Left lung (tissue), 4 donors: ENCODE measurements at regions not wholly inside any gene's neighbourhood (a gene's known extent, or its start where the extent isn't known, plus 50 kb on each side); places are given as distances from the start of the nearest gene placed in this dataset.

Source experiments
- ATAC-seq: fragments of 200-7000 bp; cut with Tn5 transposase; one replicate; pipeline ENCODE4 v1.9.1; 2020; ENCODE audit warnings: moderate library complexity
- DNase-seq, 4 donors: peaks; one replicate each; pipeline ENCODE4 v3.0.0-alpha.2; 2013 to 2020
- H3K27ac ChIP-seq, 2 donors: fragments of 200-600 bp; sonication (generic) in 1 of 2; one replicate each; pipeline versions ENCODE4 v1.5.0 to v1.8.0; 2020 to 2021
- H3K27me3 ChIP-seq, 2 donors: fragments of 200-600 bp; sonication (generic) in 1 of 2; one replicate each; pipeline versions ENCODE4 v1.5.0 to v1.8.0; 2020 to 2021
- H3K36me3 ChIP-seq, 2 donors: fragments of 200-600 bp; sonication (generic) in 1 of 2; one replicate each; pipeline versions ENCODE4 v1.5.0 to v1.8.0; 2020 to 2021
- H3K4me1 ChIP-seq, 2 donors: fragments of 200-600 bp; one replicate each; pipeline ENCODE4 v1.8.0; 2021
- H3K4me3 ChIP-seq, 2 donors: fragments of 200-600 bp; sonication (generic) in 1 of 2; one replicate each; pipeline versions ENCODE4 v1.5.0 to v1.8.0; 2020 to 2021; ENCODE audit warnings: mild to moderate bottlenecking in 1 of 2
- H3K9me3 ChIP-seq, 2 donors: fragments of 200-600 bp; sonication (generic) in 1 of 2; one replicate each; pipeline versions ENCODE4 v1.5.0 to v1.8.0; 2020 to 2021
- CTCF ChIP-seq, 2 donors: fragments of 200-600 bp; sonication (generic) in 1 of 2; IDR thresholded peaks; one replicate each; pipeline versions ENCODE4 v1.5.0 to v1.8.0; 2021; ENCODE audit warnings: antibody characterized with exemption in 2 of 2
- intact Hi-C, 2 donors: fragments of 100-400 bp; cut with DNase I; formaldehyde crosslinking; loops; one replicate each; pipeline versions ENCODE4 v1.11.2 to v1.14.2; 2022
- donor health status: DM: no; HTN: yes; CAD: no.
- donor health status: DM: no; HTN: no; CAD: no.

- H3K4me3 ChIP-seq, result no peak overlapping the region
- no peaks in the 10 kb centered on the region for H3K36me3 ChIP-seq
- peaks cover 0 to 18% of the 10 kb centered on the region in 2 donors for H3K4me1 ChIP-seq
- TF ChIP-seq CTCF (IDR thresholded peaks at IDR 0.05), result no peak
- no peak overlapping the region for H3K27ac ChIP-seq
- intact Hi-C loops, result no loop called here
- no peaks in the 10 kb centered on the region for H3K27me3 ChIP-seq
- DNase-seq, result no peak
- no peak for ATAC-seq
- H3K9me3 ChIP-seq, result no peaks in the 10 kb centered on the region
Observed at GRCh38 chr6:139904568-139904967, 530.1 kb upstream of the CITED2 start.

- ATAC-seq (no peak), DNase-seq (no peak)
- intact Hi-C loops, result no loop called here
- Histone ChIP-seq H3K4me3 (no peak overlapping the region), H3K4me1 (peaks cover 0 to 18% of the 10 kb centered on the region in 2 donors), H3K27me3 (no peaks in the 10 kb centered on the region), H3K9me3 (no peaks in the 10 kb centered on the region), H3K36me3 (no peaks in the 10 kb centered on the region), H3K27ac (peak overlapping the region in 1 of 2 donors; percentile 45)
- no peak for TF ChIP-seq CTCF (IDR thresholded peaks at IDR 0.05)
Observed at GRCh38 chr6:139904158-139904533, 529.7 kb upstream of the CITED2 start.

GRCh38 chr6:139903411-139904157, 529.1 kb upstream of the CITED2 start:
- ATAC-seq, result peak; percentile 21
- Histone ChIP-seq H3K27me3 (no peaks in the 10 kb centered on the region), H3K4me3 (no peak overlapping the region), H3K9me3 (no peaks in the 10 kb centered on the region), H3K36me3 (no peaks in the 10 kb centered on the region), H3K27ac (peak overlapping the region in 1 of 2 donors; percentile 45), H3K4me1 (peaks cover 0 to 18% of the 10 kb centered on the region in 2 donors)
- intact Hi-C loops, result no loop called here
- DNase-seq, result no peak
- TF ChIP-seq CTCF (IDR thresholded peaks at IDR 0.05), result no peak

- DNase-seq, result no peak
- TF ChIP-seq CTCF (IDR thresholded peaks at IDR 0.05), result no peak
- Histone ChIP-seq H3K36me3 (no peaks in the 10 kb centered on the region), H3K9me3 (no peaks in the 10 kb centered on the region), H3K27me3 (no peaks in the 10 kb centered on the region), H3K4me3 (no peak overlapping the region), H3K27ac (no peak overlapping the region), H3K4me1 (no peaks in the 10 kb centered on the region)
- intact Hi-C loops, result no loop called here
- no peak for ATAC-seq
Observed at GRCh38 chr6:139895205-139895793, 520.9 kb upstream of the CITED2 start.

GRCh38 chr6:139894271-139894670, 519.8 kb upstream of the CITED2 start:
- Histone ChIP-seq H3K4me3 (no peak overlapping the region), H3K27ac (no peak overlapping the region), H3K9me3 (no peaks in the 10 kb centered on the region), H3K27me3 (no peaks in the 10 kb centered on the region), H3K36me3 (no peaks in the 10 kb centered on the region), H3K4me1 (no peaks in the 10 kb centered on the region)
- no peak for TF ChIP-seq CTCF (IDR thresholded peaks at IDR 0.05)
- no peak for DNase-seq
- ATAC-seq, result no peak
- intact Hi-C loops, result no loop called here
